ENCODE measurements at regions not wholly inside any gene's neighbourhood (a gene's known extent, or its start where the extent isn't known, plus 50 kb on each side); places are given as distances from the start of the nearest gene placed in this dataset.

DNA sequence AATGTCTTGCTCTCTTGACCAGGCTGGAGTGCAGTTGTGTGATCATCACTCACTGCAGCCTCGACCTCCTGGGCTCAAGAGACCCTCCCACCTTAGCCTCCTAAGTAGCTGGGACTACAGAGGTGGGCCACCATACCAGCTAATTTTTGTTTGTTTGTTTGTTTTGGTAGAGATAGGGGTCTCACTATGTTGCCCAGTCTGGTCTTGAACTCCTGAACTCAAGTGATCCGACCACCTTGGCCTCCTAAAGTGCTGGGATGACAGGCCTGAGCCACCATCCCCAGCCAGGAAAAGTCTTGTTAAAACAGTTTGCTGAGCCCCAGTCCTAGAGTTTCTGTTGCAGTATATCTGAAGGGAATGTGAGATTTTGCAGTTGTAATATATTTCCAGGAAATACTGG is 83.9 kb downstream of the SKIDA1 start:
- no peak for TF ChIP-seq ZNF274 (IDR thresholded peaks at IDR 0.05; ENCODE audit: low read depth, low read length)
- TF ChIP-seq YY1 (IDR thresholded peaks at IDR 0.05; ENCODE audit: insufficient read depth, insufficient read length) = no peak
- TF ChIP-seq SUZ12 (IDR thresholded peaks at IDR 0.05; ENCODE audit: extremely low read depth, insufficient read depth, insufficient read length) = no peak

Data from NT2/D1 (cell line).